Right cardiac atrium (tissue), 5 donors: ENCODE measurements at regions not wholly inside any gene's neighbourhood (a gene's known extent, or its start where the extent isn't known, plus 50 kb on each side); places are given as distances from the start of the nearest gene placed in this dataset.

ENCODE experiments used
- ATAC-seq, 2 donors: fragments of 200-7000 bp; cut with Tn5 transposase; one replicate each; pipeline versions ENCODE4 v1.8.0 to v1.9.1; 2020; ENCODE audit warnings: moderate library complexity in 2 of 2, mild to moderate bottlenecking in 1 of 2
- DNase-seq, 3 donors: peaks; one replicate each; pipeline ENCODE4 v3.0.0-alpha.2; 2020
- H3K27ac ChIP-seq: one replicate; pipeline ENCODE4 v1.5.1; 2013; ENCODE audit warnings: mild to moderate bottlenecking, low read length, control low read depth, moderate library complexity
- H3K27me3 ChIP-seq: one replicate; pipeline ENCODE4 v1.6.1; 2013; ENCODE audit not compliant: control insufficient read depth, insufficient read depth
- H3K4me1 ChIP-seq: one replicate; pipeline ENCODE4 v1.6.1; 2013; ENCODE audit warnings: low read length; ENCODE audit not compliant: control insufficient read depth, insufficient read depth
- H3K4me3 ChIP-seq: one replicate; pipeline ENCODE4 v1.5.1; 2013; ENCODE audit warnings: low read length, control low read depth
- H3K9me3 ChIP-seq: one replicate; pipeline ENCODE4 v1.6.1; 2013; ENCODE audit warnings: low read length; ENCODE audit not compliant: control insufficient read depth
- WGBS: extraction: QIAGEN DNeasy Blood & Tissue Kit; methylation state at CpG from one replicate; pipeline ENCODE4 v1.1.7; 2013; 5-methylcytosine and 5-hydroxymethylcytosine counted together
- intact Hi-C, 4 donors: fragments of 100-400 bp; cut with DNase I; formaldehyde crosslinking; loops; one replicate each; pipeline versions ENCODE4 v1.11.0 to v1.14.0; 2022 to 2023
- donor health status: healthy with polysubstance abuse.
- donor health status: DM: no; HTN: yes; CAD: no.
- donor health status: DM: no; HTN: no; CAD: no.
- donor health status: DM: no; HTN: yes; CAD: no; lungs with severe emphysema.
- donor health status: DM: yes; HTN: yes; CAD: no.

GRCh38 chr13:68293631-68294030, 1063.5 kb upstream of the PCDH9 start:
- no peak for DNase-seq
- Histone ChIP-seq H3K4me3 (no peak overlapping the region), H3K9me3 (no peaks in the 10 kb centered on the region), H3K4me1 (no peaks in the 10 kb centered on the region), H3K27ac (no peak overlapping the region), H3K27me3 (no peaks in the 10 kb centered on the region)
- ATAC-seq = no peak
- intact Hi-C loops = no loop called here

GRCh38 chr13:68292601-68293000, 1062.5 kb upstream of the PCDH9 start:
- no peak overlapping the region for H3K4me3 ChIP-seq
- intact Hi-C loops = no loop called here
- H3K4me1 ChIP-seq = no peaks in the 10 kb centered on the region
- 46% methylated on average over 2 of the region's 2 CpGs for WGBS
- DNase-seq = no peak
- no peaks in the 10 kb centered on the region for H3K27me3 ChIP-seq
- H3K9me3 ChIP-seq = no peaks in the 10 kb centered on the region
- H3K27ac ChIP-seq = no peak overlapping the region
- ATAC-seq = no peak

- ATAC-seq = no peak
Measured at GRCh38 chr13:68291595-68291994, 1061.5 kb upstream of the PCDH9 start.

GRCh38 chr13:68275758-68276157, 1045.6 kb upstream of the PCDH9 start:
- H3K27ac ChIP-seq = no peak overlapping the region
- DNase-seq (no peak), ATAC-seq (no peak)
- intact Hi-C loops = no loop called here
- H3K4me1 ChIP-seq = no peaks in the 10 kb centered on the region
- H3K4me3 ChIP-seq = no peak overlapping the region
- no peaks in the 10 kb centered on the region for H3K27me3 ChIP-seq
- WGBS = 84% methylated on average over 1 of the region's 1 CpG
- H3K9me3 ChIP-seq = no peaks in the 10 kb centered on the region

More at GRCh38 chr13:68291595-68291994, 1061.5 kb upstream of the PCDH9 start:
- Histone ChIP-seq H3K27me3 (no peaks in the 10 kb centered on the region), H3K4me1 (no peaks in the 10 kb centered on the region), H3K27ac (no peak overlapping the region), H3K9me3 (no peaks in the 10 kb centered on the region), H3K4me3 (no peak overlapping the region)
- intact Hi-C loops = no loop called here
- 76% methylated on average over 4 of the region's 4 CpGs for WGBS
- DNase-seq = peak in 1 of 3 donors; percentile 20

GRCh38 chr13:68272652-68273051, 1042.5 kb upstream of the PCDH9 start:
- WGBS = 93% methylated on average over 14 of the region's 14 CpGs
- Histone ChIP-seq H3K4me3 (no peak overlapping the region), H3K9me3 (no peaks in the 10 kb centered on the region), H3K27me3 (no peaks in the 10 kb centered on the region), H3K4me1 (no peaks in the 10 kb centered on the region), H3K27ac (no peak overlapping the region)
- intact Hi-C loops = no loop called here
- ATAC-seq (no peak), DNase-seq (peak in 2 of 3 donors; percentile 15 to 41)

GRCh38 chr13:68264692-68265091, 1034.6 kb upstream of the PCDH9 start:
- Histone ChIP-seq H3K9me3 (no peaks in the 10 kb centered on the region), H3K4me3 (no peak overlapping the region), H3K4me1 (no peaks in the 10 kb centered on the region), H3K27ac (no peak overlapping the region), H3K27me3 (no peaks in the 10 kb centered on the region)
- DNase-seq = no peak
- WGBS = 92% methylated on average over 2 of the region's 2 CpGs
- intact Hi-C loops = no loop called here
- no peak for ATAC-seq

GRCh38 chr13:68261105-68261504, 1031.0 kb upstream of the PCDH9 start:
- intact Hi-C loops = no loop called here
- Histone ChIP-seq H3K9me3 (no peaks in the 10 kb centered on the region), H3K27ac (no peak overlapping the region), H3K27me3 (no peaks in the 10 kb centered on the region), H3K4me3 (no peak overlapping the region), H3K4me1 (no peaks in the 10 kb centered on the region)
- no peak for ATAC-seq
- DNase-seq = no peak
- 86% methylated on average over 6 of the region's 6 CpGs for WGBS

- ATAC-seq = no peak
- H3K27me3 ChIP-seq = no peaks in the 10 kb centered on the region
- DNase-seq = peak in 1 of 3 donors; percentile 11
- 86% methylated on average over 15 of the region's 15 CpGs for WGBS
- intact Hi-C loops = no loop called here
- no peaks in the 10 kb centered on the region for H3K4me1 ChIP-seq
- H3K9me3 ChIP-seq = no peaks in the 10 kb centered on the region
- no peak overlapping the region for H3K27ac ChIP-seq
- no peak overlapping the region for H3K4me3 ChIP-seq
Measured at GRCh38 chr13:68257111-68257842, 1027.1 kb upstream of the PCDH9 start.

- no peak for ATAC-seq
- no peaks in the 10 kb centered on the region for H3K9me3 ChIP-seq
- H3K4me3 ChIP-seq = no peak overlapping the region
- no peak overlapping the region for H3K27ac ChIP-seq
- intact Hi-C loops = no loop called here
- 59% methylated on average over 4 of the region's 4 CpGs for WGBS
- no peaks in the 10 kb centered on the region for H3K4me1 ChIP-seq
- H3K27me3 ChIP-seq = no peaks in the 10 kb centered on the region
- DNase-seq = no peak
Measured at GRCh38 chr13:68254151-68254550, 1024.0 kb upstream of the PCDH9 start.

GRCh38 chr13:68234274-68234673, 1004.1 kb upstream of the PCDH9 start:
- Histone ChIP-seq H3K4me1 (no peaks in the 10 kb centered on the region), H3K27ac (no peak overlapping the region), H3K27me3 (no peaks in the 10 kb centered on the region), H3K4me3 (no peak overlapping the region), H3K9me3 (no peaks in the 10 kb centered on the region)
- intact Hi-C loops = no loop called here
- DNase-seq (no peak), ATAC-seq (no peak)

- Histone ChIP-seq H3K27ac (no peak overlapping the region), H3K9me3 (no peaks in the 10 kb centered on the region), H3K27me3 (no peaks in the 10 kb centered on the region), H3K4me1 (no peaks in the 10 kb centered on the region), H3K4me3 (no peak overlapping the region)
- DNase-seq = no peak
- WGBS = 52% methylated on average over 7 of the region's 7 CpGs
- intact Hi-C loops = no loop called here
- no peak for ATAC-seq
Measured at GRCh38 chr13:68232351-68233130, 1002.4 kb upstream of the PCDH9 start.
